GM10266 (cell line): ENCODE measurements at regions not wholly inside any gene's neighbourhood (a gene's known extent, or its start where the extent isn't known, plus 50 kb on each side); places are given as distances from the start of the nearest gene placed in this dataset.

Source experiments
- DNase-seq: peaks from one replicate; pipeline ENCODE4 v3.0.0; 2012; ENCODE audit errors: extremely low spot score
- CTCF ChIP-seq: IDR thresholded peaks from 2 replicates; pipeline ENCODE4 v1.5.1; 2012; ENCODE audit warnings: mild to moderate bottlenecking, low read depth; ENCODE audit not compliant: control insufficient read depth, insufficient read depth; ENCODE audit errors: missing control alignments

DNA sequence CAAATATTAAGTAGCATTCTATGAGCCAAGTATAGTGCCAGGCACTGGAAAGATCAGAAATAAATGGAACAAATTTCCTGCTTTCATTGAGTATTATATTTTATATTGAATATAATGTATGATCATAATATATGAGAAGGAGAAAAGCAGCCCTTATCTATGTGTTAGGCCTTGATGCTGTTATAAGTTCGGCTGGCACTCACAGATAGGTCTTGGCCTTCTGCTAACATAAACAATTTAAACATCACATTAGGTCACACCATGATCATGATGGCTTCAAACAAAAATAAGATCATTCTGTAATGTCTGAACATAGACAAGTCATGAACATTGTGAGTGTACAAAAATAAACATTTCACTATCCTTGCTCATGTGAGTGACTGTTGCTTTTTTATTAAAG lies 584.0 kb upstream of the ZNF385D start:
- no peak for TF ChIP-seq CTCF
- DNase-seq = no peak

- DNase-seq = no peak
- no peak for TF ChIP-seq CTCF
Observed at GRCh38 chr3:22349215-22349851, 598.3 kb upstream of the ZNF385D start.

DNA sequence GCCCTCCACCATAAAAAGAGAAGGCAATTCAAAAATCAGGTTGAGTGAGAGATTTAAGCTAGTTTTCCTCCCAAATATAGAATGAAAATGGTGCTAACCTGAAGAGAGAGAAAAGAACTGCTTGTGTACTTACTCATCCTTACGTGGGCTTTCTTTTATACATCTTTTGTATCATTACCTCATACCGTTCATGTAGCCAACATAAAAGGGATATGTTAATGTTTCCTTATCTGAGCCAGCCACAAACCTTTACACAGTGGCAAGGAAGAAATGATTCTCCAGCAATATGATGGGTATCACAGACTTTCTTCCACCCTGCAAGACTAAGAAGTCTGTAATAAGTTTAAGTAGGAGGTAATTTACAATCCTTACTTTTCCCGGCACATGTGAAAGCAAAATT lies 600.8 kb upstream of the ZNF385D start:
- no peak for TF ChIP-seq CTCF
- DNase-seq = no peak

- no peak for TF ChIP-seq CTCF
- no peak for DNase-seq
Observed at GRCh38 chr3:22353126-22353525, 602.1 kb upstream of the ZNF385D start.

- no peak for DNase-seq
- no peak for TF ChIP-seq CTCF
Observed at GRCh38 chr3:22358334-22358733, 607.3 kb upstream of the ZNF385D start.

DNA sequence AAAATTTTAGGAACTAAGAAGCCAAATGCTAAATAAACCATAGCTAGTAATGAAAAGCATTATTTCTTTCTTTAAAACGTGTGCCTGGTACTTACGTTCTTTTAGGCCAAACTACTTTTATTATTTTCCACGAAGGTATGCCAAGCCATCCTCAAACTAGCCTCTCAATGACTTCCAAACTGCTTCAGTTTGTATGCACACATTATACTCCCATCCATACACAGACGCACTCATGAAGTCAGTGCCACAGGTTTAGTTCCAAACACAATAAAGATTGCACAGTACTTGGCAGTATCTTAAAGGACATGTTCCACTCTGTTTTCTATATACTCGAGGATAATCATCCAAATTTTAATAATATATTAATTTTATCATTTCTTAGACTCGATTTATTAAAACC lies 609.2 kb upstream of the ZNF385D start:
- no peak for TF ChIP-seq CTCF
- DNase-seq = no peak

DNA sequence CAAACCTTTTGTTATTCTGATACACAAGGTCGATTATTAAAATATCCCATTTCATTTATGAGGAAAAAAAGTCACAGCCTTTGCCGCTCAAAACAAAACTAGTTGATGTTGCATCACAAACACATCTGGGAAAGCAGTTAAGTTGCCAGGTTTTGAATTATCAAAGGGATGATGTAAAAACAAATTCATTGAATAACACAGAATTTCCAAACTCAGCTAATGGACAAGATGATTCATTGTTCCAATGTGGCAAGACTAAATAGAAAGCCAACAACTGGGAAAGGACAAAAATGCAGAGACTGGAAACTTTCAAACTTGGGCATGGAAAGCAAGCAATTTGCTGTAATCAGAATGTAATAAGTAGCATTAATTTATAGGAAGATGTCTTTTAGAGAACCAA lies 610.0 kb upstream of the ZNF385D start:
- DNase-seq = no peak
- TF ChIP-seq CTCF = no peak
